H9 (cell line): ENCODE measurements at regions not wholly inside any gene's neighbourhood (a gene's known extent, or its start where the extent isn't known, plus 50 kb on each side); places are given as distances from the start of the nearest gene placed in this dataset.

Source experiments
- DNase-seq: peaks from one replicate; pipeline ENCODE4 v3.0.0-alpha.2; 2017
- H2AFZ ChIP-seq: one replicate; pipeline ENCODE4 v1.6.1; 2013; ENCODE audit warnings: mild to moderate bottlenecking, low read length, control low read depth, moderate library complexity
- H2AK5ac ChIP-seq: 2 replicates; pipeline ENCODE4 v1.6.1; 2013; ENCODE audit warnings: low read length, control low read depth, mixed read lengths; ENCODE audit not compliant: insufficient read length
- H2BK120ac ChIP-seq: one replicate; pipeline ENCODE4 v1.6.1; 2013; ENCODE audit warnings: low read depth, mild to moderate bottlenecking, low read length, control low read depth, inconsistent platforms; ENCODE audit not compliant: poor library complexity, severe bottlenecking
- H2BK12ac ChIP-seq: 2 replicates; pipeline ENCODE4 v1.6.1; 2013; ENCODE audit warnings: low read length, control low read depth, mixed read lengths, low read depth; ENCODE audit not compliant: insufficient read length
- H2BK15ac ChIP-seq: 2 replicates; pipeline ENCODE4 v1.6.1; 2013; ENCODE audit warnings: low read depth, low read length, control low read depth
- H2BK20ac ChIP-seq: one replicate; pipeline ENCODE4 v1.6.1; 2013; ENCODE audit warnings: low read depth, mild to moderate bottlenecking, low read length, control low read depth, inconsistent platforms; ENCODE audit not compliant: poor library complexity, severe bottlenecking
- H2BK5ac ChIP-seq: 2 replicates; pipeline ENCODE4 v1.6.1; 2013; ENCODE audit warnings: low read length, control low read depth, mixed read lengths; ENCODE audit not compliant: insufficient read length
- H3K14ac ChIP-seq: 2 replicates; pipeline ENCODE4 v1.6.1; 2013; ENCODE audit warnings: low read length, control low read depth; ENCODE audit not compliant: insufficient read depth
- H3K18ac ChIP-seq: 2 replicates; pipeline ENCODE4 v1.6.1; 2013; ENCODE audit warnings: low read depth, mild to moderate bottlenecking, mixed read lengths, low read length, control low read depth; ENCODE audit not compliant: insufficient read length
- H3K23ac ChIP-seq: 2 replicates; pipeline ENCODE4 v1.6.1; 2013; ENCODE audit warnings: low read length, control low read depth, mixed read lengths, low read depth; ENCODE audit not compliant: insufficient read length
- H3K23me2 ChIP-seq: 2 replicates; pipeline ENCODE4 v1.6.1; 2013; ENCODE audit warnings: low read depth, mild to moderate bottlenecking, mixed read lengths, low read length, control low read depth; ENCODE audit not compliant: insufficient read length, poor library complexity, severe bottlenecking
- H3K27ac ChIP-seq: 2 replicates; pipeline ENCODE4 v1.5.1; 2013; ENCODE audit warnings: low read length, control low read depth, mixed read lengths, low read depth; ENCODE audit not compliant: insufficient read length
- H3K27me3 ChIP-seq: 2 replicates; pipeline ENCODE4 v1.6.1; 2013; ENCODE audit warnings: low read length, control low read depth, inconsistent platforms; ENCODE audit not compliant: insufficient read depth
- H3K4ac ChIP-seq: 2 replicates; pipeline ENCODE4 v1.6.1; 2013; ENCODE audit warnings: low read depth, mild to moderate bottlenecking, control low read depth, inconsistent platforms, low read length, moderate library complexity
- H3K4me1 ChIP-seq: 2 replicates; pipeline ENCODE4 v1.6.1; 2013; ENCODE audit warnings: low read length, control low read depth, inconsistent platforms; ENCODE audit not compliant: insufficient read depth
- H3K4me2 ChIP-seq: 2 replicates; pipeline ENCODE4 v1.6.1; 2013; ENCODE audit warnings: low read length, control low read depth, mixed read lengths; ENCODE audit not compliant: insufficient read length, insufficient read depth
- H3K56ac ChIP-seq: 2 replicates; pipeline ENCODE4 v1.6.1; 2013; ENCODE audit warnings: low read depth, mild to moderate bottlenecking, mixed read lengths, low read length, control low read depth; ENCODE audit not compliant: insufficient read length
- H3K79me1 ChIP-seq: 2 replicates; pipeline ENCODE4 v1.6.1; 2013; ENCODE audit warnings: low read depth, mild to moderate bottlenecking, moderate library complexity, low read length, control low read depth, inconsistent platforms; ENCODE audit not compliant: insufficient read depth, poor library complexity, severe bottlenecking
- H3K79me2 ChIP-seq: 2 replicates; pipeline ENCODE4 v1.6.1; 2013; ENCODE audit warnings: low read length, control low read depth, inconsistent platforms; ENCODE audit not compliant: insufficient read depth
- H3K9ac ChIP-seq: 2 replicates; pipeline ENCODE4 v1.6.1; 2013; ENCODE audit warnings: low read length, control low read depth, mixed read lengths; ENCODE audit not compliant: insufficient read length; ENCODE audit errors: extremely low read depth
- H3K9me3 ChIP-seq: one replicate; pipeline ENCODE4 v1.6.1; 2013; ENCODE audit warnings: low read depth, low read length, inconsistent platforms; ENCODE audit not compliant: control insufficient read depth
- H3T11ph ChIP-seq: one replicate; pipeline ENCODE4 v1.6.1; 2013; ENCODE audit warnings: mild to moderate bottlenecking, low read length, control low read depth, inconsistent platforms
- H4K20me1 ChIP-seq: one replicate; pipeline ENCODE4 v1.6.1; 2013; ENCODE audit not compliant: control insufficient read depth, insufficient read length, insufficient read depth
- H4K5ac ChIP-seq: 2 replicates; pipeline ENCODE4 v1.6.1; 2013; ENCODE audit warnings: low read depth, mild to moderate bottlenecking, mixed read lengths, low read length, control low read depth; ENCODE audit not compliant: insufficient read length
- H4K8ac ChIP-seq: replicated peaks from 2 replicates; pipeline ENCODE4 v1.6.1; 2013; ENCODE audit warnings: low read length, control low read depth, mixed read lengths, low read depth; ENCODE audit not compliant: insufficient read length
- H4K91ac ChIP-seq: 2 replicates; pipeline ENCODE4 v1.6.1; 2013; ENCODE audit warnings: low read depth, mild to moderate bottlenecking, moderate library complexity, mixed read lengths, low read length, control low read depth; ENCODE audit not compliant: insufficient read length
- H3K27ac Mint-ChIP-seq, 3 experiments: 2 replicates in 2 of 3; 3 replicates in 1 of 3; pipeline ENCODE4 v1.8.0; 2020 to 2021; ENCODE audit warnings: mixed read lengths in 3 of 3, mild to moderate bottlenecking in 1 of 3, moderate library complexity in 1 of 3
- H3K27me3 Mint-ChIP-seq: 2 replicates; pipeline ENCODE4 v1.8.0; 2021; ENCODE audit warnings: low read depth, mild to moderate bottlenecking, moderate library complexity, mixed read lengths
- H3K36me3 Mint-ChIP-seq, 3 experiments: 2 replicates in 2 of 3; 3 replicates in 1 of 3; pipeline ENCODE4 v1.8.0; 2020 to 2021; ENCODE audit warnings: low read depth in 3 of 3, mixed read lengths in 3 of 3; ENCODE audit not compliant: insufficient read depth in 1 of 3
- H3K4me1 Mint-ChIP-seq, 2 experiments: 2 replicates each; pipeline ENCODE4 v1.8.0; 2020; ENCODE audit warnings: mixed read lengths in 2 of 2
- H3K4me3 Mint-ChIP-seq, 2 experiments: 2 replicates in 1 of 2; 3 replicates in 1 of 2; pipeline ENCODE4 v1.8.0; 2020 to 2021; ENCODE audit warnings: mild to moderate bottlenecking in 2 of 2, mixed read lengths in 2 of 2, moderate library complexity in 1 of 2
- H3K9me3 Mint-ChIP-seq, 2 experiments: 2 replicates in 1 of 2; 3 replicates in 1 of 2; pipeline ENCODE4 v1.8.0; 2020; ENCODE audit warnings: mild to moderate bottlenecking in 2 of 2, mixed read lengths in 2 of 2, moderate library complexity in 1 of 2
- CTCF ChIP-seq: fragments of 200-600 bp; sonication (generic); conservative IDR thresholded peaks from 3 replicates; pipeline ENCODE4 v1.8.0; 2021; ENCODE audit warnings: antibody characterized with exemption, mild to moderate bottlenecking
- WGBS: extraction: QIAGEN DNeasy Blood & Tissue Kit; methylation state at CpG from one replicate; pipeline ENCODE4 v1.1.7; 2013; ENCODE audit warnings: missing lambda C conversion rate, low lambda C conversion rate, mixed read lengths; ENCODE audit not compliant: insufficient read length; ENCODE audit errors: extremely low coverage; 5-methylcytosine and 5-hydroxymethylcytosine counted together

GRCh38 chr7:106413446-106413845 is 128.7 kb upstream of the NAMPT start:
- Histone ChIP-seq H3K27ac (no peak overlapping the region), H2BK20ac (no peak overlapping the region), H4K8ac (no peak overlapping the region), H4K5ac (no peak overlapping the region), H3K56ac (no peak overlapping the region), H3K14ac (no peak overlapping the region), H3K79me1 (no peaks in the 10 kb centered on the region), H3T11ph (no peak overlapping the region), H3K79me2 (no peaks in the 10 kb centered on the region), H2BK15ac (no peak overlapping the region), H2AFZ (no peak overlapping the region), H3K9ac (no peak overlapping the region), H4K20me1 (no peaks in the 10 kb centered on the region), H3K23ac (no peak overlapping the region), H2BK5ac (no peak overlapping the region), H3K4me1 (no peaks in the 10 kb centered on the region), H3K27me3 (no peaks in the 10 kb centered on the region), H3K9me3 (no peaks in the 10 kb centered on the region), H3K4me2 (no peak overlapping the region), H2BK12ac (no peak overlapping the region), H2BK120ac (no peak overlapping the region), H3K23me2 (no peaks in the 10 kb centered on the region), H4K91ac (no peak overlapping the region), H3K18ac (no peak overlapping the region), H2AK5ac (no peak overlapping the region), H3K4ac (no peak overlapping the region)
- no peak for TF ChIP-seq CTCF
- Mint-ChIP-seq H3K9me3 (peaks cover 0 to 7% of the 10 kb centered on the region in 2 experiments; a peak in 1 of 5 replicates), H3K27ac (no peak overlapping the region), H3K27me3 (no peaks in the 10 kb centered on the region; the same call in 1 of the 2 replicates), H3K36me3 (no peaks in the 10 kb centered on the region; a peak in 1 of 7 replicates), H3K4me3 (no peak overlapping the region), H3K4me1 (peaks cover 0 to 8% of the 10 kb centered on the region in 2 experiments; a peak in 2 of 4 replicates)
- no CpG with 5 or more reads among the region's 2 CpGs for WGBS
- no peak for DNase-seq
